Uterus (tissue), 2 donors: ENCODE measurements at regions not wholly inside any gene's neighbourhood (a gene's known extent, or its start where the extent isn't known, plus 50 kb on each side); places are given as distances from the start of the nearest gene placed in this dataset.

ENCODE experiments used
- POLR2A ChIP-seq, 2 donors: fragments of 450-650 bp; IDR thresholded peaks; one replicate each; pipeline ENCODE4 v1.6.1; 2016; ENCODE audit warnings: antibody characterized with exemption in 2 of 2, mild to moderate bottlenecking in 1 of 2, moderate library complexity in 1 of 2
- TF ChIP-seq, protein P1 (sequence below), 4 experiments: fragments of 200-600 bp in 2 of 4; fragments of 450-650 bp in 2 of 4; sonication (generic) in 2 of 4; IDR thresholded peaks; one replicate each; pipeline ENCODE4 v1.5.1; 2016 to 2019; ENCODE audit warnings: antibody characterized with exemption in 4 of 4, mild to moderate bottlenecking in 2 of 4, moderate library complexity in 1 of 4

DNA sequence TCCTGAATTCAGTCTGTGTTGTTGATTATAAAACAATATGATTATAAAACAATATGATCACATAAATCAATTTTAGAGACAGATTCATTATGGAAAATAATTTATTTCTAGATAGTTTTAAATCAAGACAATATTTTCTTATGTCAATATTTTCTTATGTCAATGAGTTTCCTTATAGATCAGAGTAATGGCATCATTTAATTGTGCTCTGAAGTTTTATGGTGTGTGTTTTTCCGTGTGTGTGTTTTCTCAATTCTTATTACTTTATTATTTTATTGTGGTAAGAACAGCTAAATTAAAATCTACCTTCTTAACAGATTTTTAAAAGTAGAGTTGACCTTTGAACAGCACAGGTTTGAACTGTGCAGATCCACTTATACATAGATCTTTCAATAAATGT lies 105.3 kb upstream of the SLCO1B1 start:
- TF ChIP-seq, protein P1, sequence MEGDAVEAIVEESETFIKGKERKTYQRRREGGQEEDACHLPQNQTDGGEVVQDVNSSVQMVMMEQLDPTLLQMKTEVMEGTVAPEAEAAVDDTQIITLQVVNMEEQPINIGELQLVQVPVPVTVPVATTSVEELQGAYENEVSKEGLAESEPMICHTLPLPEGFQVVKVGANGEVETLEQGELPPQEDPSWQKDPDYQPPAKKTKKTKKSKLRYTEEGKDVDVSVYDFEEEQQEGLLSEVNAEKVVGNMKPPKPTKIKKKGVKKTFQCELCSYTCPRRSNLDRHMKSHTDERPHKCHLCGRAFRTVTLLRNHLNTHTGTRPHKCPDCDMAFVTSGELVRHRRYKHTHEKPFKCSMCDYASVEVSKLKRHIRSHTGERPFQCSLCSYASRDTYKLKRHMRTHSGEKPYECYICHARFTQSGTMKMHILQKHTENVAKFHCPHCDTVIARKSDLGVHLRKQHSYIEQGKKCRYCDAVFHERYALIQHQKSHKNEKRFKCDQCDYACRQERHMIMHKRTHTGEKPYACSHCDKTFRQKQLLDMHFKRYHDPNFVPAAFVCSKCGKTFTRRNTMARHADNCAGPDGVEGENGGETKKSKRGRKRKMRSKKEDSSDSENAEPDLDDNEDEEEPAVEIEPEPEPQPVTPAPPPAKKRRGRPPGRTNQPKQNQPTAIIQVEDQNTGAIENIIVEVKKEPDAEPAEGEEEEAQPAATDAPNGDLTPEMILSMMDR (IDR thresholded peaks at IDR 0.05): no peak
- TF ChIP-seq POLR2A (IDR thresholded peaks at IDR 0.05): no peak
